Left renal pelvis (tissue), 4 donors: ENCODE measurements at regions not wholly inside any gene's neighbourhood (a gene's known extent, or its start where the extent isn't known, plus 50 kb on each side); places are given as distances from the start of the nearest gene placed in this dataset.
"Not testable (repeated sequence)": the region's sequence is repeated elsewhere in the genome, so short reads cannot be mapped to it uniquely, and the experiment has no call there.

Experiments
- DNase-seq, 4 donors: peaks; one replicate each; pipeline ENCODE4 v3.0.0-alpha.2; 2013; ENCODE audit warnings: low read depth in 4 of 4, low spot score in 3 of 4

DNA sequence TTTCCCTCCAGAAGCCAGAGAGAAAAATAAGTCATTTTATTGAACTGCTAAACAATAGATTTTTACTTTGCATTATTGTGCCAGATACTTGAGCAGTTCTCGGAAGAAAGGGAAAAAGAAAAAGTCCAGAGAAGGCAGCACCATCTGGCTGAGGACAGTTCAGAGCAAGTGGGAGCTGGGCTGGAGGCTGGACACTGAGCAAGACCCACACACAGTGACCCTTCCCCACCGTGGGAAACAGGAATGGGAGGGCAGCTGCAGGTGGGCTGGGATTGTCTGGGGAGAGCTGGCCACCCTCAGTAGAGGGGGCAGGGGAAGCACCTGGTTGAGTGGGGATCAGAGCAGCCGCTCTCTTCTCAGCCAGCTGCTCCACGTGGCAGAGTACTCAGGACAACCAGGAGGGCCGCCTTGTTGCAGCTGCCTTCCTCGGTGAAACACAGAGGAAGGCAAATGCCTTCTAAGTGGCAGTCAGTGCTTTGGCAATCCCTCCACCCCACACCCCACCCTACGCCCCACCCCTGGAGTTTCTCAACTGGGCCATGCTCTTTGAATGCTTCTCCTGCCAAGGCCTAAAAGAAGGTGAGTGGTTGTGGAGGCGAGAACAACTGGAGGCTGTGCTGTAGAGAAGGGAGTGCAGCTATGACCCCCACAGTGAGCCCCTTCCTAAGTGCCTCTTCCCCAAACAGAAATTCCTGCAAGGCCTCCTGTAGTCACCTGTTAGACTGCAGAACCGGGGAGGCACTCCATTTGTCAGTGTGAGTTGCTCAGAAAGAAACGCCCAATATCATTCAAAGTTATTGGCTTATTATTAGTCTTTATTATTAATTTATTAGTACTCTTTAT is 179.3 kb downstream of the ZIC5 start:
- no peak for DNase-seq

DNA sequence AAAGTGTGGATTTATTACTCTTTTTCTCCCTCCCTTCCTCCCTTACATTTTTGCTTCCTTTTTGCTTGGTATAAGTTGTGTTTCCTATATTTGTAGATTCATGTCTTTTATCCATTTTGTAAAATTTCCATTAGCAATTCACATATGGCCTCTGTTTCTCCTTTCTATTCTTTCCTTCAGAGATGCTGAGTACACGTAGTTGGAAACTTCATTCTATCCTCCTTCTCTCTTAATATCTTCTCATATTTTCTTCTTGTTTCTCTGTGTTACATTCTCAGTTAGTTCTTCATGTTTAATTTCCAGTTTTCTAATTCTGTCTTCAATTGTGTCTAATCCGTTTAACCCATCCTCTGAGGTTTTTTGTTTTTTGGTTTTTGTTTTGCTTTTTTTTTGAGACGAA is 188.9 kb downstream of the ZIC5 start:
- no peak for DNase-seq

- DNase-seq, result no peak
Measured at GRCh38 chr13:99778500-99778899, 193.1 kb downstream of the ZIC5 start.

- no peak for DNase-seq
Measured at GRCh38 chr13:99777873-99778272, 193.7 kb downstream of the ZIC5 start.

GRCh38 chr13:99774644-99775043 is 196.9 kb downstream of the ZIC5 start:
- no peak for DNase-seq

DNA sequence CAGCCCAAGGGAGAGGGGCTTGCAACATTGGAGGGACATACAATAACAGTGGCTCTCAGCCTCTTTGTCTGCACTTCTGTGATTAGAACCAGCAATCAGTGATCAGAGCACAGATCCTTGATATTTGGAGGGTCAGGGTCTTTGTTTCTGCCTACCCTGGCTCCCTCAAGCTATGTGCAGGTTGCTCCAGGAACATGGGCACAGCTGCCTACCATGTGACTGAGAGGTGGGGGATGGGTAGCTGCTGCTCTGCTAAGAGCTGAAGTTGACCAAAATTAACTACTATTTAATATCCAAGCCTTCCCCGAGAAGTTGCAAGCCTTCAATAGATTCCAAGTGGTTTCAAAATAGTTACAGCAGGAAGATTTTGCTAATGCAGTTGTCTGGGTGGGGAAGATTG is 202.6 kb downstream of the ZIC5 start:
- no peak for DNase-seq

- DNase-seq, result no peak
Measured at GRCh38 chr13:99766641-99767045, 204.9 kb downstream of the ZIC5 start.

- DNase-seq, result no peak
Measured at GRCh38 chr13:99765869-99766268, 205.7 kb downstream of the ZIC5 start.

DNA sequence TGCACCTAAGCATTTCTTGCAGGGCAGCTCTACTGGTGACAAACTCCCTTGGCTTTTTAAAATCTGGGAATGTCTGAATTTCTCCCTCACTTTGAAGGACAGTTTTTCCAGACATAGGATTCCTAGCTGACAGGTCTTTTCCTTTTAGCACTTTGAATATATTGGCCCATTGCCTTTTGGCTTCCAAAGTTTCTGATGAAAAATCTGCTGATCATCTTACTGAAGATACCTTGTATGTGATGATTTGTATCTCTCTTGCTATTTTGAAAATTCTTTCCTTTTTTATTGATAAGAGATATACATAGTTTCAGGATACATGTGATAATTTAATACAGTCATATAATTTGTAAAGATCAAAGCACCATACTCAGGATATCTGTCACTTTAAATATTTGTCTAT is 211.1 kb downstream of the ZIC5 start:
- DNase-seq, result no peak

- no peak for DNase-seq
Measured at GRCh38 chr13:99759163-99759552, 212.4 kb downstream of the ZIC5 start.

- no peak for DNase-seq
Measured at GRCh38 chr13:99758460-99759162, 213.0 kb downstream of the ZIC5 start.

DNA sequence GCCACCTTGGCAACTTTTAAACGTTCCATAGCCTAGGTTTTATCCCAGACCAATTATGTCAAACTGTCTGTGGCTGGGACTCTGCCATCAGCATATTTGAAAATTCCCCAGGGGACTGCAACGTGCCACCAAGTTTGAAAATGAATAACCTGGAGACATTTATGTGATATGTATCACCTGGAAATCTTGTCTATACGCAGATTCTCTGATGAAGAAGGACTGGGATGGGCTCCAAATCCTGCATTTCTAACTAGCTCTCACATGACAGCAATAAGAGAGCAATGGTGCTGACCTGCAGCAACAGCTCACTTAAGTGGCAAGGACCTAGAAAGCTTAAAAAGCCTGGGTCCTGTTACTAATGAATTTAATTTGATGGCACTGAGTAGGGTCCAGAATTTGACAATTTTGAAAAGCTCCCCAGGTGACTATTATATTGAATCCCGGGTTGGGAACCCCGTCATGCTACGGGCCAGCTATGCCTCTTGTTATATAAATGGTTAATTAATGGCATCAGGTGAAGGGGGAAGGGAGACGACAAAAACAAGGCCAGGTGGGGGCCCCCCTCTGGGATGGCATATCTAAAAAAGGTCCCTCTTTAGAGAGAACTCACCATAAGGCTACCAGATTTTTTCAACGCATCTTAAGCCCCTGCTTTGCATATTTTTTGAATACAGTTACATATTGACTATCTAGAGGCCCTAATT is 213.7 kb downstream of the ZIC5 start:
- DNase-seq, result no peak

GRCh38 chr13:99756281-99756680 is 215.3 kb downstream of the ZIC5 start:
- DNase-seq, result no peak

GRCh38 chr13:99754750-99755149 is 216.8 kb downstream of the ZIC5 start:
- not testable (repeated sequence) for DNase-seq

DNA sequence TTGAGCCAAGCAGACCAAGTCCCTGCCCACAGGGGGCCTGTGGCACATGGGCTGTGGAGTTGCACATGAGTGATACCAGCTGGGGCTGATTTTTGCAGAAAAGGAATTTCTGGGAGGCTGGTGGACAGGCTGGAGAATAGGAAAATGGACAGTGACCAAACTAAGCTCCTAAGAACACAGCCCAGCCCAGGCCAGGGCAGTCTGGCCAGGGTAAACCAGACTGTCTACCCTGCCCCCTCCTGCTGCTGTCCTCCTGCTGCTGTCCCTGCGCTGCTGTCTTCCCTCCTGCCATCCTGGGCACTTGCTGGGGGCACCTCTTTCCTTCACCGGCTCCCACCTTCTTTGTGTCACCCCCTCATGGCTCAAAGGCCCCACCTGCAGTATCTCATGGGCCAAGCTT is 219.2 kb downstream of the ZIC5 start:
- DNase-seq, result no peak

GRCh38 chr13:99751517-99752199 is 219.9 kb downstream of the ZIC5 start:
- no peak for DNase-seq

DNA sequence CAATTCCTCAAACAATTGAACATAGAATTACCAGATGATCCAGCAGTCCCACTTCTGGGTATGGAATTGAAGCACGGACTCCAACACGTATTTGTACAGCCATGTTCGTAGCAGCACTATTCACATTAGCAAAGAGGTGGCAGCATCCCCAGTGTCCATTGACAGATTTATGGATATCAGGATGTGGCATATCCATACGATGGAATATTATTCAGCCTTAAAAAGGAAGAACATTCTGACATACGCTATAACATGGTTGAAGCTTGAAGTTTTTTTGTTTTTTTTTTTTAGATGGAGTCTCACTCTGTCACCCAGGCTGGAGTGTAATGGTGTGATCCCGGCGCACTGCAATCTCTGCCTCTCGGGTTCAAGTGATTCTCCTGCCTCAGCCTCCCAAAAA is 220.6 kb downstream of the ZIC5 start:
- DNase-seq, result no peak

- no peak for DNase-seq
Measured at GRCh38 chr13:99749271-99750019, 222.1 kb downstream of the ZIC5 start.

DNA sequence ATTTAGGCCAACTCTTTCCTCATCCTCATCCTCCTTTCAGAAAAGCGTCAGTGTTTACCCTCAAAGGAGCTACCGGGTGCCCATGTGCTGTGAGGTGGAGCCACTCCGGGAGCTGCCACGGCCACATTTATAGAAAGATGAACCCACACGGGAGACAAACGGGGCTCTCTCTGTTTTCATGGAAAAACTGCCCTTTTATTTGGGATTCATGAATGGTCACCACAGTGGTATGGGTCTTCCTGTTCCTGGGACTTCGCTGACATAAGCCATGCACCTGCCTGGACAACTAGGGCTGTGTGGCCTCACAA is 224.2 kb downstream of the ZIC5 start:
- no peak for DNase-seq

- peak in 1 of 4 donors; percentile 15 for DNase-seq
Measured at GRCh38 chr13:99746637-99747402, 224.7 kb downstream of the ZIC5 start.
